ENCODE measurements at regions not wholly inside any gene's neighbourhood (a gene's known extent, or its start where the extent isn't known, plus 50 kb on each side); places are given as distances from the start of the nearest gene placed in this dataset.

DNA sequence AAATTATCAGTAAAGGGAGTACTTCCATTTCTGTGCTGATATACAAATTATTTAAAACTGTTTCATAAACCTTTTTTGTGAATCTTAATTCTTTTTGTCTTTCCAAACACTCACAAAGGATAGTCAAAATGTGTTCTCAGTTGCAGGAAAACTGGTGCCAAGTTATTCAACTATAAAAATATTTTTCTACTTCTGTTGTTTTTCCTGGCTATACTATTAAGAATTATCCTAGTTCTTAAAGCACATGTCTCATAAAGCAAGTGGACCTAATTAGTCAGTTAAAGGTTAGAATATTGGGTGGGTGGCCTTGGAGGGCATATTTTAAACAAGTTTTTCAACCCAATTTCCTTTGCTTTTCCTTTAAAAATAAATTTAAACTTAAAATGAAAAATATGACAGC, 1460.3 kb upstream of the SLC10A2 start:
- no peak overlapping the region for H3K4ac ChIP-seq (replicated peaks; ENCODE audit: insufficient read length, low read depth, low read length)
- no peak for FAIRE-seq
- H2AK5ac ChIP-seq (ENCODE audit: low read depth, low read length): no peak overlapping the region

More for the DNA sequence above, 1460.3 kb upstream of the SLC10A2 start:
- no peak overlapping the region for H3K9ac ChIP-seq (replicated peaks in 1 of 4; ENCODE audit: extremely low read depth in 1 of 4, low read depth in 3 of 4, low read length in 3 of 4)
- H3K4me1 ChIP-seq (replicated peaks in 1 of 4; ENCODE audit: control insufficient read depth in 3 of 4, insufficient read depth in 4 of 4, low read length in 3 of 4): peaks cover 0 to 13% (median under 1%) of the 10 kb centered on the region in 4 experiments; a peak in 4 of 7 replicates
- no peaks in the 10 kb centered on the region for H3K23me2 ChIP-seq (ENCODE audit: low read depth, low read length)
- no peak overlapping the region for H3K14ac ChIP-seq (ENCODE audit: insufficient read length)
- no peaks in the 10 kb centered on the region for H3K27me3 ChIP-seq (replicated peaks in 1 of 4; ENCODE audit: control insufficient read depth in 3 of 4, extremely low read depth in 1 of 4, insufficient read depth in 3 of 4, low read length in 3 of 4)
- no peak overlapping the region for H2BK120ac ChIP-seq (replicated peaks; ENCODE audit: low read depth, low read length)
- H2BK20ac ChIP-seq (ENCODE audit: low read length): no peak overlapping the region
- no peak overlapping the region for H3K27ac ChIP-seq (ENCODE audit: low read depth, low read length)
- no peak overlapping the region for H4K8ac ChIP-seq (ENCODE audit: extremely low read depth, insufficient read depth, low read length)
- no peak overlapping the region for H3K56ac ChIP-seq (replicated peaks; ENCODE audit: insufficient read length, low read depth, low read length)
- no peaks in the 10 kb centered on the region for H3K79me1 ChIP-seq (ENCODE audit: low read depth, low read length)
- TF ChIP-seq SRF (IDR thresholded peaks at IDR 0.05; ENCODE audit: low read depth, low read length) (no peak), BCL11A (IDR thresholded peaks at IDR 0.05; ENCODE audit: low read depth in 2 of 2, low read length in 2 of 2) (no peak), TAF1 (IDR thresholded peaks at IDR 0.05; ENCODE audit: low read depth, low read length) (no peak), GABPA (IDR thresholded peaks at IDR 0.05; ENCODE audit: borderline replicate concordance, insufficient read depth, low read length) (no peak), SIX5 (IDR thresholded peaks at IDR 0.05; ENCODE audit: low read depth, low read length) (no peak)
- TF ChIP-seq, protein P1, sequence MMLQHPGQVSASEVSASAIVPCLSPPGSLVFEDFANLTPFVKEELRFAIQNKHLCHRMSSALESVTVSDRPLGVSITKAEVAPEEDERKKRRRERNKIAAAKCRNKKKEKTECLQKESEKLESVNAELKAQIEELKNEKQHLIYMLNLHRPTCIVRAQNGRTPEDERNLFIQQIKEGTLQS (IDR thresholded peaks at IDR 0.05; ENCODE audit: insufficient read depth, low read depth, low read length): no peak
- no peak overlapping the region for H4K5ac ChIP-seq (ENCODE audit: insufficient read length, low read depth, low read length)
- CTCF ChIA-PET (ENCODE audit: partially characterized antibody): no interaction called here
- no peak overlapping the region for H3K23ac ChIP-seq (ENCODE audit: insufficient read length)
- H4K20me1 ChIP-seq (replicated peaks in 1 of 2; ENCODE audit: control insufficient read depth in 1 of 2, insufficient read depth in 2 of 2, low read length in 2 of 2): no peaks in the 10 kb centered on the region
- no peaks in the 10 kb centered on the region for H3K79me2 ChIP-seq (ENCODE audit: control insufficient read depth in 1 of 2, insufficient read depth in 2 of 2, low read length in 2 of 2)
- POLR2A ChIA-PET (ENCODE audit: partially characterized antibody): no interaction called here
- no peak overlapping the region for H2BK12ac ChIP-seq (ENCODE audit: low read depth, low read length)
- H3K18ac ChIP-seq (ENCODE audit: extremely low read depth, low read length): no peak overlapping the region
- no peak overlapping the region for H4K91ac ChIP-seq (replicated peaks; ENCODE audit: insufficient read length, low read length)
- H3K36me3 ChIP-seq (ENCODE audit: control insufficient read depth in 2 of 4, insufficient read depth in 4 of 4, low read length in 3 of 4): no peaks in the 10 kb centered on the region
- no peak overlapping the region for H2BK15ac ChIP-seq (ENCODE audit: low read length)
- H2BK5ac ChIP-seq (ENCODE audit: low read depth, low read length): no peak overlapping the region
- no peaks in the 10 kb centered on the region; a peak in 1 of 4 replicates for H3K9me3 ChIP-seq (ENCODE audit: insufficient read depth in 2 of 2, low read depth in 1 of 2, low read length in 1 of 2)
- DNase-seq (ENCODE audit: low read depth in 1 of 2, low spot score in 2 of 2): no peak
- H2AFZ ChIP-seq (ENCODE audit: low read length): no peak overlapping the region
- H3K4me2 ChIP-seq (ENCODE audit: insufficient read depth in 1 of 2, low read depth in 2 of 2, low read length in 2 of 2): no peak overlapping the region
- H3K4me3 ChIP-seq (ENCODE audit: extremely low read depth in 1 of 4, insufficient read depth in 2 of 4, low read depth in 3 of 4, low read length in 4 of 4): no peak overlapping the region
